Left lung (tissue), 4 donors: ENCODE measurements at regions not wholly inside any gene's neighbourhood (a gene's known extent, or its start where the extent isn't known, plus 50 kb on each side); places are given as distances from the start of the nearest gene placed in this dataset.
A peak's percentile ranks its signal among the peaks of the same experiment; 100 is the strongest.

ENCODE experiments used
- ATAC-seq: fragments of 200-7000 bp; cut with Tn5 transposase; one replicate; pipeline ENCODE4 v1.9.1; 2020; ENCODE audit warnings: moderate library complexity
- DNase-seq, 4 donors: peaks; one replicate each; pipeline ENCODE4 v3.0.0-alpha.2; 2013 to 2020
- H3K27ac ChIP-seq, 2 donors: fragments of 200-600 bp; sonication (generic) in 1 of 2; one replicate each; pipeline versions ENCODE4 v1.5.0 to v1.8.0; 2020 to 2021
- H3K27me3 ChIP-seq, 2 donors: fragments of 200-600 bp; sonication (generic) in 1 of 2; one replicate each; pipeline versions ENCODE4 v1.5.0 to v1.8.0; 2020 to 2021
- H3K36me3 ChIP-seq, 2 donors: fragments of 200-600 bp; sonication (generic) in 1 of 2; one replicate each; pipeline versions ENCODE4 v1.5.0 to v1.8.0; 2020 to 2021
- H3K4me1 ChIP-seq, 2 donors: fragments of 200-600 bp; one replicate each; pipeline ENCODE4 v1.8.0; 2021
- H3K4me3 ChIP-seq, 2 donors: fragments of 200-600 bp; sonication (generic) in 1 of 2; one replicate each; pipeline versions ENCODE4 v1.5.0 to v1.8.0; 2020 to 2021; ENCODE audit warnings: mild to moderate bottlenecking in 1 of 2
- H3K9me3 ChIP-seq, 2 donors: fragments of 200-600 bp; sonication (generic) in 1 of 2; one replicate each; pipeline versions ENCODE4 v1.5.0 to v1.8.0; 2020 to 2021
- CTCF ChIP-seq, 2 donors: fragments of 200-600 bp; sonication (generic) in 1 of 2; IDR thresholded peaks; one replicate each; pipeline versions ENCODE4 v1.5.0 to v1.8.0; 2021; ENCODE audit warnings: antibody characterized with exemption in 2 of 2
- intact Hi-C, 2 donors: fragments of 100-400 bp; cut with DNase I; formaldehyde crosslinking; loops; one replicate each; pipeline versions ENCODE4 v1.11.2 to v1.14.2; 2022
- donor health status: DM: no; HTN: yes; CAD: no.
- donor health status: DM: no; HTN: no; CAD: no.

DNA sequence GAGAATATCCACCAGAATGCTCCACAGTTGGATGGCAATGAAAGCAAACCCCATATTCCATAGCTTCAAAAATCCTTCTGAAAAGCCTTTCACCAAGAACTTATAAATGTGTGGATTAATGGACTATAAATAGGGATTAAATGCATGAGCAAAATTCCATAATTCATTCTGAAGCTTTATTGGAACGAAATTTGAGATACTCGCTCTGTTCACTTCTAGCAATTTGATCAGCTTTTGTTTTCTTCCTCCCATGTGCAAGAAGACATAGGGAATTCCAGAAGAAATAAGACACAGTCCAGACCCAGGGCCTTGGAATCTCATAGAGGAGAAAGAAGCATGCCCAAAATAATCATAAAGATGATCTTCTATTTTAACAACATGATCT is 285.9 kb upstream of the TMPO start:
- intact Hi-C loops: no loop called here
- no peak overlapping the region for H3K4me3 ChIP-seq
- no peaks in the 10 kb centered on the region for H3K4me1 ChIP-seq
- no peaks in the 10 kb centered on the region for H3K36me3 ChIP-seq
- DNase-seq (no peak), ATAC-seq (no peak)
- H3K27ac ChIP-seq: no peak overlapping the region
- TF ChIP-seq CTCF (IDR thresholded peaks at IDR 0.05): no peak
- no peaks in the 10 kb centered on the region for H3K9me3 ChIP-seq
- no peaks in the 10 kb centered on the region for H3K27me3 ChIP-seq

DNA sequence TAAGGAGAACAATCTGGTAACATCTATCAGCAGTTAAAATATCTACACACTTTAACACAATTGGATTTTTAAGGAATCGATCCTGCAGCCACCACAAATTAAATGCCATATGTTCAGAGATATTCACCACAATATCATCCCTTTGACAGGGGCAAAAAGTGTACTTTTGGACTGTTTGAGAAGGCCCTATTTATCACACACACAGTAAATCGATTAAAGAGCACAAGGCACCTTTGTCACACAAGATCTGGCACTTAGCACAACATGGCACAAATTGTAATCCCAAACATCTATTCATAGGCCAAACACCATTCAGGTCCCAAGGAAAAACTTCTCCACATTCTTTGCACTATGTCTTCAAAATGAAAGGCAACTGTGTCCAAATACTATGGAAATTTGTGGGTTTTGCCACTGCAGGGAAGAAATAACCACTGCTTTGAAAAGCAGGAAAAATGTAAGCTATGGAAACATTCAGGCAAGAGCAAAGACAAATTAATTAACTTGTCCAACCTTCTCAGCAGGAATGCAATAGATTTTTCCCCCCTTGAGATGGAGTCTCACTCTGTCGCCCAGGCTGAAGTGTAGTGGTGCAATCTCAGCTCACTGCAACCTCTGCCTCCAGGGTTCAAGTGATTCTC is 282.5 kb upstream of the TMPO start:
- Histone ChIP-seq H3K36me3 (no peaks in the 10 kb centered on the region), H3K9me3 (peaks cover 0 to 3% of the 10 kb centered on the region in 2 donors), H3K27me3 (no peaks in the 10 kb centered on the region), H3K4me3 (no peak overlapping the region), H3K4me1 (no peaks in the 10 kb centered on the region), H3K27ac (no peak overlapping the region)
- ATAC-seq (no peak), DNase-seq (no peak)
- TF ChIP-seq CTCF (IDR thresholded peaks at IDR 0.05): no peak
- intact Hi-C loops: no loop called here

DNA sequence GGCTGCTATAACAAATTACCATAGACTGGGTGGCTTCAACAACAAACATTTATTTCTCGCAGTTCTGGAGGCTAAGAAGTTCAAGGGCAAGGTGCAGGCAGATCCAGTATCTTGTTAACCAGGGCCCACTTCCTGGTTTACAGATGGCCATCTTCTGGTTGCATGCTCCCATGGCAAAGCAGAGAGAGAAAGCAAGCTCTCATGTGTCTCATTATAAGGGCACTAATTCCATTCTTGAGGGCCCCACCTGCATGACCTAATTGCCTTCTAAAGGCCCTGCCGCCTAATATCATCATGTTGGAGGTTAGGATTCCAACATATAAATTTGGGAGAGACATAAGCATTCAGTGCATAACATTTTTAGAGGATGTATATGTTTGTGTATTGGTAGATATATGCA is 280.1 kb upstream of the TMPO start:
- no peak overlapping the region for H3K27ac ChIP-seq
- no peak for DNase-seq
- H3K36me3 ChIP-seq: no peaks in the 10 kb centered on the region
- no peak for ATAC-seq
- no peak overlapping the region for H3K4me3 ChIP-seq
- peaks cover 0 to 3% of the 10 kb centered on the region in 2 donors for H3K9me3 ChIP-seq
- intact Hi-C loops: no loop called here
- no peak for TF ChIP-seq CTCF (IDR thresholded peaks at IDR 0.05)
- H3K27me3 ChIP-seq: no peaks in the 10 kb centered on the region
- H3K4me1 ChIP-seq: no peaks in the 10 kb centered on the region

DNA sequence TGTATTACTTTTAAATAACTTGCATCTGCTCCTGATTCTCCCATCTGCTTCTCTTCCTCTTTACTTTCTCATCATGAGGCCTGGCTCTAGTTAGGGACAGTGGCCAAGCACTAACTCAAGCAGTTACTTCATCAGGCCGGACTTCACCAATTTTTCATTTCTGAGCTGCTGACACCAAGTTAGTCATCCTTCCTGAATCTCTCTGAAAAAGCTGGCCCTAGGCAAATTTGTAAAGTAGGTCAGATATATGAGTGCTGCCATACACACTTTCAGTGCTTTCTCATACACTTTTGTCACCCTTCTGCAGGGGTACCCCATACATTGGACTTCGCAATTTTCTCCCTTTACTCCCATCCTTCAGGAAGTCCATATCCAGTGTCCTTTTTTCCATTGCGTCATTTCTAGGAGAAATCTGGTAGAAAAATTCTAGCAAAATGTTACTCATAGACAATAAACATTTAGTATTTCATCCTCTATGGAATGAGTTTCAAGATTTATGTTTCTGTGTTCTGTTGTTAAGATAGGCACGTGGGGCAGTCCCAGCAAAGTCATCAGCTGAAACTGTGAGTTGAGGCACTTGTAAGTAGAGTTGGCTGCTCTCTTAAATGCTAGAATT is 276.8 kb upstream of the TMPO start:
- H3K9me3 ChIP-seq: peaks cover 0 to 3% of the 10 kb centered on the region in 2 donors
- H3K4me3 ChIP-seq: no peak overlapping the region
- no peak for TF ChIP-seq CTCF (IDR thresholded peaks at IDR 0.05)
- no peaks in the 10 kb centered on the region for H3K4me1 ChIP-seq
- no peaks in the 10 kb centered on the region for H3K27me3 ChIP-seq
- intact Hi-C loops: no loop called here
- H3K36me3 ChIP-seq: no peaks in the 10 kb centered on the region
- ATAC-seq (peak; percentile 53), DNase-seq (peak in 2 of 4 donors; percentile 29 to 42)
- H3K27ac ChIP-seq: no peak overlapping the region

DNA sequence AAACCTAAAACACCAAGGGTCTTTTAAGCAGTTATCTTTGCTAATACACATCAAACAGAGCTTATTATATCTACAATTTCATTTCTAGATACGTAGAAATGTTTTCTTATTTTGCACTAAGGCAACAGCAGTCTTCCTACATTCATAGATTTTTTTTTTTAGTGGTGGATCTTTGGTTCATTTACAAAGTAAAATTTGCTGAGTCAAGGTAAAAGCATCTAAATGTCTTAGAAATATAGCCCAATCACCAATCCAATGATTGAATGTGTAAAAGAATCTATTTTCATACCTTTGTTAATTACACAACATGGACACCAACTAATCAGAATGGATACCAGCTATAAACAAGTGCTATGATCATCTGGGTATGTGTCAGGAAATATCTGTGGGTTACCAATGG is 272.2 kb upstream of the TMPO start:
- Histone ChIP-seq H3K4me3 (no peak overlapping the region), H3K36me3 (no peaks in the 10 kb centered on the region), H3K9me3 (no peaks in the 10 kb centered on the region), H3K4me1 (no peaks in the 10 kb centered on the region), H3K27ac (no peak overlapping the region), H3K27me3 (no peaks in the 10 kb centered on the region)
- no peak for ATAC-seq
- intact Hi-C loops: no loop called here
- no peak for DNase-seq
- TF ChIP-seq CTCF (IDR thresholded peaks at IDR 0.05): no peak
